ENCODE measurements at regions not wholly inside any gene's neighbourhood (a gene's known extent, or its start where the extent isn't known, plus 50 kb on each side); places are given as distances from the start of the nearest gene placed in this dataset.
"Not testable (repeated sequence)": the region's sequence is repeated elsewhere in the genome, so short reads cannot be mapped to it uniquely, and the experiment has no call there.

- Histone ChIP-seq H3K4me1 (ENCODE audit: insufficient read depth, low read length) (no peaks in the 10 kb centered on the region), H3K27ac (ENCODE audit: low read depth, low read length) (no peak overlapping the region), H2AFZ (ENCODE audit: low read depth, low read length) (no peak overlapping the region), H3K4me3 (ENCODE audit: insufficient read depth, low read depth, low read length) (no peak overlapping the region), H4K20me1 (ENCODE audit: insufficient read depth, low read length) (no peaks in the 10 kb centered on the region), H3K79me2 (ENCODE audit: insufficient read depth, low read length) (no peaks in the 10 kb centered on the region), H3K27me3 (ENCODE audit: insufficient read depth, low read length) (no peaks in the 10 kb centered on the region), H3K36me3 (ENCODE audit: insufficient read depth, low read length) (no peaks in the 10 kb centered on the region), H3K9me3 (ENCODE audit: insufficient read depth, low read depth, low read length) (no peaks in the 10 kb centered on the region), H3K9ac (ENCODE audit: low read length) (no peak overlapping the region), H3K4me2 (ENCODE audit: low read length) (no peak overlapping the region)
- no peak for TF ChIP-seq CTCF (IDR thresholded peaks at IDR 0.05; ENCODE audit: insufficient read depth, low read depth, low read length)
- no peak for TF ChIP-seq EZH2 (IDR thresholded peaks at IDR 0.05; ENCODE audit: insufficient read depth, low read length)
- DNase-seq (ENCODE audit: low read depth), result no peak
- Mint-ChIP-seq H3K27ac (ENCODE audit: unreplicated experiment) (no peak overlapping the region), H3K4me3 (ENCODE audit: unreplicated experiment) (no peak overlapping the region), H3K27me3 (ENCODE audit: low read depth, unreplicated experiment) (no peaks in the 10 kb centered on the region), H3K9me3 (ENCODE audit: unreplicated experiment) (peaks cover 5% of the 10 kb centered on the region), H3K36me3 (ENCODE audit: low read depth, unreplicated experiment) (no peaks in the 10 kb centered on the region), H3K4me1 (ENCODE audit: low read depth, unreplicated experiment) (no peaks in the 10 kb centered on the region)
- FAIRE-seq, result no peak
These were observed 308.3 kb downstream of the PHF14 start for GRCh38 chr7:11281953-11282352.

GRCh38 chr7:11283584-11283983, 309.9 kb downstream of the PHF14 start:
- not testable (repeated sequence) for DNase-seq (ENCODE audit: low read depth); H3K27me3 Mint-ChIP-seq (ENCODE audit: low read depth, unreplicated experiment); H3K79me2 ChIP-seq (ENCODE audit: insufficient read depth, low read length); H3K9me3 Mint-ChIP-seq (ENCODE audit: unreplicated experiment); FAIRE-seq; H3K4me1 ChIP-seq (ENCODE audit: insufficient read depth, low read length); H3K27ac Mint-ChIP-seq (ENCODE audit: unreplicated experiment); H2AFZ ChIP-seq (ENCODE audit: low read depth, low read length); H3K27me3 ChIP-seq (ENCODE audit: insufficient read depth, low read length); H3K9me3 ChIP-seq (ENCODE audit: insufficient read depth, low read depth, low read length); H4K20me1 ChIP-seq (ENCODE audit: insufficient read depth, low read length); H3K4me3 ChIP-seq (ENCODE audit: insufficient read depth, low read depth, low read length); H3K4me3 Mint-ChIP-seq (ENCODE audit: unreplicated experiment); H3K4me1 Mint-ChIP-seq (ENCODE audit: low read depth, unreplicated experiment); H3K4me2 ChIP-seq (ENCODE audit: low read length); H3K27ac ChIP-seq (ENCODE audit: low read depth, low read length); H3K9ac ChIP-seq (ENCODE audit: low read length); H3K36me3 ChIP-seq (ENCODE audit: insufficient read depth, low read length); H3K36me3 Mint-ChIP-seq (ENCODE audit: low read depth, unreplicated experiment)

- H4K20me1 ChIP-seq (ENCODE audit: insufficient read depth, low read length), result no peaks in the 10 kb centered on the region
- DNase-seq (ENCODE audit: low read depth) (no peak), FAIRE-seq (no peak)
- no peaks in the 10 kb centered on the region for H3K79me2 ChIP-seq (ENCODE audit: insufficient read depth, low read length)
- no peaks in the 10 kb centered on the region for H3K4me1 ChIP-seq (ENCODE audit: insufficient read depth, low read length)
- H2AFZ ChIP-seq (ENCODE audit: low read depth, low read length), result no peak overlapping the region
- no peaks in the 10 kb centered on the region for H3K27me3 ChIP-seq (ENCODE audit: insufficient read depth, low read length)
- no peaks in the 10 kb centered on the region for H3K36me3 Mint-ChIP-seq (ENCODE audit: low read depth, unreplicated experiment)
- TF ChIP-seq CTCF (IDR thresholded peaks at IDR 0.05; ENCODE audit: insufficient read depth, low read depth, low read length) (no peak), EZH2 (IDR thresholded peaks at IDR 0.05; ENCODE audit: insufficient read depth, low read length) (no peak)
- no peak overlapping the region for H3K9ac ChIP-seq (ENCODE audit: low read length)
- no peaks in the 10 kb centered on the region for H3K27me3 Mint-ChIP-seq (ENCODE audit: low read depth, unreplicated experiment)
- H3K4me3 Mint-ChIP-seq (ENCODE audit: unreplicated experiment), result no peak overlapping the region
- H3K27ac Mint-ChIP-seq (ENCODE audit: unreplicated experiment), result no peak overlapping the region
- H3K4me3 ChIP-seq (ENCODE audit: insufficient read depth, low read depth, low read length), result no peak overlapping the region
- no peaks in the 10 kb centered on the region for H3K4me1 Mint-ChIP-seq (ENCODE audit: low read depth, unreplicated experiment)
- no peak overlapping the region for H3K4me2 ChIP-seq (ENCODE audit: low read length)
- H3K9me3 ChIP-seq (ENCODE audit: insufficient read depth, low read depth, low read length), result no peaks in the 10 kb centered on the region
- no peak overlapping the region for H3K27ac ChIP-seq (ENCODE audit: low read depth, low read length)
- no peaks in the 10 kb centered on the region for H3K9me3 Mint-ChIP-seq (ENCODE audit: unreplicated experiment)
- no peaks in the 10 kb centered on the region for H3K36me3 ChIP-seq (ENCODE audit: insufficient read depth, low read length)
These were observed 317.2 kb downstream of the PHF14 start for GRCh38 chr7:11290863-11291262.

Measured in astrocyte (in vitro differentiated cells and primary cell).